Gastrocnemius medialis (tissue), 4 donors: ENCODE measurements at regions not wholly inside any gene's neighbourhood (a gene's known extent, or its start where the extent isn't known, plus 50 kb on each side); places are given as distances from the start of the nearest gene placed in this dataset.

Experiments used
- ATAC-seq, 2 donors: fragments of 150-250 bp; one replicate each; pipeline ENCODE4 v1.9.1; 2016
- DNase-seq, 2 donors: peaks; one replicate each; pipeline ENCODE4 v3.0.0-alpha.2; 2019
- H3K27ac ChIP-seq, 4 donors: fragments of 200-600 bp; sonication (generic); 1 replicate in 1 of 4; 2 replicates in 3 of 4; pipeline ENCODE4 v1.5.1; 2016 to 2018; ENCODE audit warnings: mild to moderate bottlenecking in 2 of 4, moderate library complexity in 1 of 4
- H3K27me3 ChIP-seq, 3 donors: fragments of 200-600 bp; sonication (generic) in 2 of 3; 1 replicate in 1 of 3; 2 replicates in 2 of 3; pipeline versions ENCODE4 v1.5.1 to v1.6.0; 2016 to 2019; ENCODE audit warnings: mild to moderate bottlenecking in 1 of 3, moderate library complexity in 1 of 3
- H3K36me3 ChIP-seq, 2 donors: fragments of 200-600 bp; sonication (generic) in 1 of 2; one replicate each; pipeline ENCODE4 v1.5.1; 2017 to 2018
- H3K4me1 ChIP-seq, 2 donors: fragments of 200-600 bp; sonication (generic) in 1 of 2; one replicate each; pipeline ENCODE4 v1.5.1; 2016 to 2017; ENCODE audit warnings: mild to moderate bottlenecking in 2 of 2
- H3K4me3 ChIP-seq, 4 donors: fragments of 200-600 bp; sonication (generic) in 3 of 4; 1 replicate in 1 of 4; 2 replicates in 3 of 4; pipeline ENCODE4 v1.5.1; 2016 to 2019; ENCODE audit warnings: mild to moderate bottlenecking in 2 of 4
- H3K9me3 ChIP-seq, 3 donors: fragments of 200-600 bp; sonication (generic) in 2 of 3; 1 replicate in 1 of 3; 2 replicates in 2 of 3; pipeline ENCODE4 v1.5.1; 2016 to 2019
- CTCF ChIP-seq, 5 experiments: fragments of 450-650 bp in 3 of 5; fragments of 200-600 bp in 2 of 5; sonication (generic) in 2 of 5; IDR thresholded peaks in 4 of 5; conservative IDR thresholded peaks in 1 of 5; 1 replicate in 4 of 5; 2 replicates in 1 of 5; pipeline ENCODE4 v1.5.1; 2016 to 2019; ENCODE audit warnings: antibody characterized with exemption in 5 of 5, mild to moderate bottlenecking in 3 of 5, moderate library complexity in 3 of 5
- POLR2A ChIP-seq, 2 donors: fragments of 450-650 bp; IDR thresholded peaks; one replicate each; pipeline ENCODE4 v1.6.1; 2017; ENCODE audit warnings: antibody characterized with exemption in 2 of 2, mild to moderate bottlenecking in 2 of 2, moderate library complexity in 2 of 2
- in situ Hi-C, 4 donors: fragments of 200-750 bp; cut with MboI; loops; one replicate each; pipeline versions ENCODE4 v1.15.0 to v1.8.0; 2017; ENCODE audit warnings: low sequenced_read_pairs in 4 of 4
- intact Hi-C: fragments of 100-400 bp; cut with DNase I; formaldehyde crosslinking; loops from one replicate; pipeline ENCODE4 v1.15.1; 2023; ENCODE audit warnings: low total_unique reads

DNA sequence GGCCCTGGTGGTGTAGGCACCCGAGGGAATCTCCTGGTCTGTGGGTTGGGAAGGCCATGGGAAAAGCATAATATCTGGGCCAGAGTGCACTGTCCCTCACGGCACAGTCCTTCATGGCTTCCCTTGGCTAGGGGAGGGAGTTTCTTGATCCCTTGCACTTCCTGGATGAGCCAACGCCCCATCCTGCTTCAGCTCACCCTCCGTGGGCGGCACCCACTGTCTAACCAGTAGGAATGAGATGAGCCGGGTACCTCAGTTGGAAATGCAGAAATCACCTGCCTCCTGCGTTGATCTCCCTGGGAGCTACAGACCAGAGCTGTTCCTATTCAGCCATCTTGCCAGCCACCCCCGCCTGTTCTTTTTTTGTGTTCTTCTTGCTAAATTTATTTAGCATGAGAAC lies 134.4 kb downstream of the LEPR start:
- H3K4me3 ChIP-seq: no peak overlapping the region
- no peaks in the 10 kb centered on the region for H3K4me1 ChIP-seq
- no peaks in the 10 kb centered on the region for H3K9me3 ChIP-seq
- H3K27ac ChIP-seq: no peak overlapping the region
- TF ChIP-seq POLR2A (IDR thresholded peaks at IDR 0.05): no peak
- TF ChIP-seq CTCF (IDR thresholded peaks at IDR 0.05 in 4 of 5, conservative IDR thresholded peaks at IDR 0.05 in 1 of 5): no peak
- intact Hi-C loops: no loop called here
- no peak for ATAC-seq
- in situ Hi-C loops: no loop called here
- no peak for DNase-seq
- H3K27me3 ChIP-seq: no peaks in the 10 kb centered on the region
- no peaks in the 10 kb centered on the region for H3K36me3 ChIP-seq

DNA sequence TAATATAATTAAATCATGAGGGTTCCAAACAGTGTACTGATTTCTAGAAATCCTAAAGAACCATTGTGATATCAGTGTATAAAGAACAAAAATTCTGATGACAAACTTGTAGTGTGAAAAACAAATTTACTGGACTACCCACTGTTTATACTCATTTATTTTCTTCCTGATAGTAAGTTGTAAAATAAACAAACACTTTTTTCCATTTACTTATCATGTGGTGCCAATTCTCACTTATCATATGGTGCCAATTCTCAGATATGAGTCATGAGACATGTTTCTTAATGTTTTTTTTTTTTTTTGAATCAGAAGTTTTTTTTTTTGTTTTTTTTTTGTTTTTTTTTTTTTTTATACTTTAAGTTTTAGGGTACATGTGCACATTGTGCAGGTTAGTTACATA lies 137.7 kb downstream of the LEPR start:
- intact Hi-C loops: no loop called here
- no peak for TF ChIP-seq POLR2A (IDR thresholded peaks at IDR 0.05)
- no peak for TF ChIP-seq CTCF (IDR thresholded peaks at IDR 0.05 in 4 of 5, conservative IDR thresholded peaks at IDR 0.05 in 1 of 5)
- Histone ChIP-seq H3K36me3 (no peaks in the 10 kb centered on the region), H3K4me1 (no peaks in the 10 kb centered on the region), H3K27ac (no peak overlapping the region), H3K4me3 (no peak overlapping the region), H3K9me3 (no peaks in the 10 kb centered on the region), H3K27me3 (no peaks in the 10 kb centered on the region)
- ATAC-seq (no peak), DNase-seq (no peak)
- in situ Hi-C loops: no loop called here

DNA sequence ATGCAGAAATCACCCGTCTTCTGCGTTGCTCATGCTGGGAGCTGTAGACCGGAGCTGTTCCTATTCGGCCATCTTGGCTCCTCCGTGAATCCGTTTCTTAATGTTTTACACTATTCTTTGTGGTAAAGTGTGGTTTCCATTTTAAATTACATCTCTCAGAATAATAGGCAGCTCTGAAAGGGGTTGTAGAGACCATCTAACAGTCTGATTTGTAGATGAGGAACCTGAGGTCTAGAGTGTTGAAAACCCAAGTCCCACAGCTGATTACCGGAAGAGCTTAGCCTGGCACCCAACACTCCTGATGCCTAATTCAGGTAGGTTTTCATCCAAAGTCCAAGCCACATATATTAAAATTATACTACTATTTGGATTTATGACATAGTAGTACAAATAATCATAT lies 144.0 kb downstream of the LEPR start:
- DNase-seq: no peak
- Histone ChIP-seq H3K36me3 (no peaks in the 10 kb centered on the region), H3K27me3 (no peaks in the 10 kb centered on the region), H3K4me3 (no peak overlapping the region), H3K27ac (no peak overlapping the region), H3K4me1 (no peaks in the 10 kb centered on the region), H3K9me3 (no peaks in the 10 kb centered on the region)
- TF ChIP-seq POLR2A (IDR thresholded peaks at IDR 0.05) (no peak), CTCF (IDR thresholded peaks at IDR 0.05 in 4 of 5, conservative IDR thresholded peaks at IDR 0.05 in 1 of 5) (no peak)
- in situ Hi-C loops: no loop called here
- ATAC-seq: no peak
- intact Hi-C loops: no loop called here

- Histone ChIP-seq H3K27me3 (no peaks in the 10 kb centered on the region), H3K9me3 (no peaks in the 10 kb centered on the region), H3K36me3 (no peaks in the 10 kb centered on the region), H3K4me1 (no peaks in the 10 kb centered on the region), H3K4me3 (no peak overlapping the region), H3K27ac (no peak overlapping the region)
- in situ Hi-C loops: no loop called here
- no peak for TF ChIP-seq POLR2A (IDR thresholded peaks at IDR 0.05)
- no peak for TF ChIP-seq CTCF (IDR thresholded peaks at IDR 0.05 in 4 of 5, conservative IDR thresholded peaks at IDR 0.05 in 1 of 5)
- intact Hi-C loops: no loop called here
- ATAC-seq (no peak), DNase-seq (no peak)
Observed at GRCh38 chr1:65568285-65568684, 147.8 kb downstream of the LEPR start.

- Histone ChIP-seq H3K4me1 (no peaks in the 10 kb centered on the region), H3K4me3 (no peak overlapping the region), H3K27ac (no peak overlapping the region), H3K9me3 (no peaks in the 10 kb centered on the region), H3K36me3 (no peaks in the 10 kb centered on the region), H3K27me3 (no peaks in the 10 kb centered on the region)
- intact Hi-C loops (no loop called here), in situ Hi-C loops (no loop called here)
- ATAC-seq (no peak), DNase-seq (no peak)
- no peak for TF ChIP-seq POLR2A (IDR thresholded peaks at IDR 0.05)
- TF ChIP-seq CTCF (IDR thresholded peaks at IDR 0.05 in 4 of 5, conservative IDR thresholded peaks at IDR 0.05 in 1 of 5): no peak
Observed at GRCh38 chr1:65572701-65573421, 152.4 kb downstream of the LEPR start.
